ENCODE measurements at regions not wholly inside any gene's neighbourhood (a gene's known extent, or its start where the extent isn't known, plus 50 kb on each side); places are given as distances from the start of the nearest gene placed in this dataset.

DNA sequence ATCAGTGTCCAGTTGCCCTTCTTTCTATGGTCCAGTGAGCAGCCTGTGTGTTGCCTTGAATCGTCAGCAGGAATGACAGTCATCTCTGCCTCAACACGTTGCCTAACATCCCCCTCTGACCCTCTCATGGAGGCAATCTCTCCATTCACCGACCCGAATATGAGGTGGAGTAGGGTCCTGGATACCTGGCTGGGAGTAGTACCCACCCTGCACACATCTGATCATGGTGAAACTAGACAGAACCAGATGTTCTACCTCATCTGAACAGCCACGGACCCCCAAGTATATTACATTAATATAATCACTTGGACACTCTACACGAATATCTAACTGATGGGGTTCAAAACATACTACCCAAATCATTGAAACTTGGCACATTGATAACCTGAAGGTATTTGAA lies 77.0 kb upstream of the COL21A1 start:
- no peak for TF ChIP-seq POLR2AphosphoS5 (IDR thresholded peaks at IDR 0.05; ENCODE audit: low read depth, low read length)
- no peak for TF ChIP-seq POLR2A (IDR thresholded peaks at IDR 0.05; ENCODE audit: low read depth, low read length)

Data from GM12892 (cell line).